ENCODE measurements at regions not wholly inside any gene's neighbourhood (a gene's known extent, or its start where the extent isn't known, plus 50 kb on each side); places are given as distances from the start of the nearest gene placed in this dataset.
"Not testable (repeated sequence)": the region's sequence is repeated elsewhere in the genome, so short reads cannot be mapped to it uniquely, and the experiment has no call there.

DNA sequence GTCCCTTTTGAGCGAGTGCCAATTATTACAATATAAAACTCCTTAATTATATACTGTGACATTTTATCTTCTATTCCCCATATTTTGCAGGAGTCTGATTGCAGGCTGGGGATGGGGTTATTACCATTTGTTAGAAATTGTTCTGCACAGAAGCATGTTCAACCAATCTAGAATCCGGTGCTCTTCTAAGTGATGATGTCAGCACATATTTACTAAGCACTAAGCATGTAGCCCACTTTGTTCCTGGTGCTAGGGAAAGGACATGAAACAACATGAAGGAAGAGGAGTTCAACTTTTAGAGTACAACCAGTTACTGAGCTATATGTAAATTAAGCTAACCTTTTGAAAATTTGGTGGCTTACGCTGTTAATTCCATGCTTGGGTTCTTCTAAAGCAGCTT, 52.8 kb upstream of the IL1RAPL2 start:
- no peak for DNase-seq (ENCODE audit: low read depth in 2 of 2)

DNA sequence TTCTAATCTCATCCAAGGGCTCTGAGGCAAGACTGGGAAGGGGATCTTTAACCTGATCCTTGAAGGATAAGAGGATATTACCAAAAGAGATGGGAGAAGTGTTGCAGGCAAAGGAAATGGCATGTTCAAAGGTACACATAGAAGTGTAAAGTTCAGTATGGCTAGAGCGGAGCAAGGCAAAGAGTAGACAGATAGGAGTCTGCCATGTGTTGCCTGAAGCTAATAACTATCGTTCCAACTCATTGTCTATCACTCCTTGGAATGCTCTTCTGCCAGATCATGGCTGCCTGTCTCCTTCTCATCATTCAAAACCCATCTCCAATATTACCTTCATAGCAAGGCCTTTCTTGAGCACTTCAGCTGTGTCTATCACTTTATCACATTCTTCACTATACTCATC, 55.2 kb upstream of the IL1RAPL2 start:
- DNase-seq (ENCODE audit: low read depth in 2 of 2): no peak

DNA sequence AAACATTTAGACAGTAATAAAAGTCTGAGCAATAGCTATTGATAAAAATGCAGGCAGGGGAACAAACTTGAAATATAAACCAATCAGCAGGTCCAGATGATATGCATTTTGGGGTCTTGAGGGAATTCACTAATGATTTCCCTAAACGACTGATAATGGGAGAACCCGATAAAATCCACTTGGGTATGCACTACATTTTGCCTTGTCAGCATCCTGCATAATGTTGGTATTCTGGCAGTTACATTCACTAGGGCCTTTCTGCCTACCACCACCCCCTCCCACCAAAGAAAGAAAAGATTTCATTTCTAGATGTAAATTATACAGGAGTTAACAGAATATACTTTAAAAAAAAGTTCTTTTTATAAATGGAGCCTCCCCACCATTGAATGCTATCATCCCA, 63.5 kb upstream of the IL1RAPL2 start:
- DNase-seq (ENCODE audit: low read depth in 2 of 2): no peak

DNA sequence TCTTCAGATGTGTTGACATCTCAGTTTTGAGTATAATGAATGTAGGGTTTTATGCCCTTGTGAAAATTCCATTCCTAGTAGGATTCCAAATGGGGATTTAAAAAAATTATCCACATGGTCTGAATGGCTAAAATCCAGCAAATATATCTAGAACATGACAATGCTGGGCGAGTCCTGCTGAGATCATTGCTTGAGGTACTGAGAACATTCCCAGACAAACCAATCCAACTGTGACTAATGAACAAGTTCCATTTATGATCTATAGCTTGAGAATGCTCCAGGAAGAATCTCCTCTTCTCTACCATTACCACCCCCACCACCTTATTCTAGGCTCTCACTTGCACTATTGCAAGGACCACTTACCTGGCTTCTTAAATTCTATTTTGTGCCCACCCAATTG, 77.2 kb upstream of the IL1RAPL2 start:
- DNase-seq (ENCODE audit: low read depth in 2 of 2): no peak

DNA sequence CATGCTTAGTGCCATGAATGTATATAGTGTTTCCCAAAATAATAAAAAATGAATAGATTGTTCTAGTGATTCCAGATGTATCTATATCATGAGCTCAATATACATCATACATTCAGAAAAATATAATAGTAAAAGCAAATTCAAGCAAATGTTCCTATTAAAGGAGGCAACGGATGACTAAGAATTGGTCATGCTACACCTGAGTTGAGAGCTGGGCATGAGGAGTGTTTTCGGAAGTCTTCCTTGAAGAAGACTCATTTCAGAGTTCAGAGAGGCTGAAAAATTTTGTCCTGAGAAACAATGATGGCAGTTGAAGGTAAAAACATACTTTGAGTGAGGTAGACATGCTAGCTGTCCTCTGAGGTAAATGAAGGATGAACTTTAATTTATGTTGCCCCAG, 79.3 kb upstream of the IL1RAPL2 start:
- no peak for DNase-seq (ENCODE audit: low read depth in 2 of 2)

DNA sequence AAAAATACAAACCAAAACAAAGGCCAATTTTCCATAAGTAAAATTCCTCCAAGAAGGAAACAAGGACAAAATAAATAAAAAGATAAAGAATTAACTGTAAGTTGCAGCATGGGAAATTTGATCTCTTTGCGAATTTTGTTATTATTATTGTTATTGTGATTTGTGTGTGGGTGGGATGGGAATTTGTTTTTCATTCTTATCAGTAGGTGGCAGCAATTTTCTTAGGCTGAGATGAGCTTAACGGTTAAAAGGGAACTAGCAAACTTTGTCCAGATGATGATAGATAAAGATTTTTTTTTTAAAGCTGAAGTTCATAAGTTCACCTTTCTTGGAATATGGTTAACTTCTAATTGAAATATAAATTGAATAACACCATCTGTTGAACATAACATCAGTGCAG, 83.2 kb upstream of the IL1RAPL2 start:
- no peak for DNase-seq (ENCODE audit: low read depth in 2 of 2)

DNA sequence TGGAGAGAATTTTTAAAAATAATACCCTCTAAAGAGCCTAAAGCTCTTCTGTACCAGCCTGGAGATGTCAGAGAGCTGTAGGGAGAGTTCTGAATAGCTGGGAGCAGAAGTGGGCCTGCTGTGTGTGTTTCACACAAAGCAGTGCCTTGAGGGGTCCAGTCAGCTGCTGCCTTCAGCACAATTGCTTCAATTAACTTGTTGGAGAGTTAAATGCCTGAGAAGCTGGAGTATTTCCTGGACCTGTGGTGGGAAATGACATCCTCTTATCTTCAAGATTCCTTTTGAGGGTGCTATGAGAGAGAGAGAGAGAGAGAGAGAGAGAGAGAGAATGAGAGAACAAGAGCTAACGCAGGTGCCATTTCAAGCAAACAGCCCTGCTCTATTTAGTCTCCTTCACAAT, 96.2 kb upstream of the IL1RAPL2 start:
- no peak for DNase-seq (ENCODE audit: low read depth in 2 of 2)

DNA sequence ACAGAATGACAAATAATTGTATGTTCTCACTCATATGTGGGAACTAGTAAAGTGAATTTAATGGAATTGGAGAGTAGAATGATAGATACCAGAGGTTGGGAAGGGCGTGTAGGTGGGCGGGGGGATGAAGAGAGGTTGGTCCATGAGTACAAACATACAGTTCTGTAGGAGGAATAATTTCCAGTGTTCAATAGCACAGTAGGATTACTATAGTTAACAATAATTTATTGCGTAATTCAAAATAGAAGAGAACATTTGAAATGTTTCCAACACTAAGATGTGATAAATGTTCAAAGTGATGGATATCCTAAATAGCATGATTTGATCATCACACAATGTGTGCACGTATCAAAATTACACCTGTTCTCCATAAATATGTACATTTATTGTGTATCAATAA, 106.2 kb upstream of the IL1RAPL2 start:
- no peak for DNase-seq (ENCODE audit: low read depth in 2 of 2)

DNA sequence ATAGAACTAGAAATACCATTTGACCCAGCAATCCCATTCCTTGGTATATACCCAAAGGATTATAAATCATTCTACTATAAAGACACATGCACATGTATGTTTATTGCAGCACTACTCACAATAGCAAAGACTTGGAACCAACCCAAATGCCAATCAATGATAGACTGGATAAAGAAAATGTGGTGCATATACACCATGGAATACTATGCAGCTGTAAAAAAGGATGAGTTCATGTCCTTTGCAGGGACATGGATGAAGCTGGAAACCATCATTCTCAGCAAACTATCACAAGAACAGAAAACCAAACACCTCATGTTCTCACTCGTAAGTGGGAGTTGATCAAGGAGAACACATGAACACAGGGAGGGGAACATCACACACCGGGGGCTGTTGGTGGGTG, 108.9 kb upstream of the IL1RAPL2 start:
- DNase-seq (ENCODE audit: low read depth in 2 of 2): not testable (repeated sequence)

DNA sequence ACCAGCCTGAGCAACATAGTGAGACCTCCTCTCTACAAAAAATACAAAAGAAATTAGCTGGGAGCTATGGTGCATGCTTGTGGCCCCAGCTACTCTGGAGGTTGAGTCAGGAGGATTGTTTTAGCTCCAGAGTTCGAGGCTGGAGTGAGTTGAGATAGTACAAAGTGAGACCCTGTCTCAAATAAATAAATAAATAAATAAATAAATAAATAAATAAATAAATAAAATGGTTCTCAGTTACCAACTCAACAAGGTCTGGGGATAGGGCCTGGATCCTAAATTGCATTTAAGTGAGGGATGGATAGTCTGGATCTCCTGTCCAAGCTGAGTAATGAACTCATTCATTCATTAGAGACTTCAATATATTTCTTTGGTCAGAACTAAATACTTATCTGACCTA, 115.7 kb upstream of the IL1RAPL2 start:
- DNase-seq (ENCODE audit: low read depth in 2 of 2): no peak

DNA sequence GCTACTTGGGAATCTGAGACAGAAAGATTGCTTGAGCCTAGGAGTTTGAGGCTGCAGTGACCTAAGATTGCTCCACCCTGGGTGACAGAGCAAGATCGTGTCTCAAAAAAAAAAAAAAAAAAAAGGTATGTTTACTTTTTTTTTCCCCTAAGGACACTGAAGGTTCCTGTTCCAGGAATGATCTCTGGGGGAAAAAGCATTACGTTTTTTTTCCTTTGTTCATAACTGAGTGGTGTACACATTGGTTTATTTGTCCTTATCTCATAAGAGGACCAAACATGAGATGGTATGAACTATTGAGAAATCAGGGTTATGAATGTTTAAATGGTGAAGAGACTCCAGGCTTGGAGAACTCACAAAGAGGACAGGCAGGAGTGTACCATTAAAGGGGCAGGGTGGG, 120.4 kb upstream of the IL1RAPL2 start:
- DNase-seq (ENCODE audit: low read depth in 2 of 2): no peak

DNA sequence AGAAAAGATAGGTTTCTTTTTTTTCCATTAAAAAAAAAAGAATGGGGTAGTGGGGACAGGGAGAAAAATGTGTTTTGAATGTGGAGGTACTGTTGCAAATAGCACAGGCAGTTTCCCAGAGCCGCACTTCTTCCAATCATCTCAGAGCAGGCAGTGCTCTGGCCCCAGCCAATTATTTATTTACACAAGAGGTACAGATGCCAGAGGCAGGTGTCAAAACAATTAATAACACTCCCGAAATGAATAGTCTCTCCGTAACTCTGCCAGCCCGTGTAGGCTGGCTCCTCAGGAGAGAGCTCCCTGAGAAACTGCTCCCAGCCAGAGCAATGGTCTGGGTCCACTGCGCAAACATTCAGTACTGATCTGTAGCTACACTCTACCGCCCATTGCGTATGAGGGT, 130.8 kb upstream of the IL1RAPL2 start:
- DNase-seq (ENCODE audit: low read depth in 2 of 2): no peak

DNA sequence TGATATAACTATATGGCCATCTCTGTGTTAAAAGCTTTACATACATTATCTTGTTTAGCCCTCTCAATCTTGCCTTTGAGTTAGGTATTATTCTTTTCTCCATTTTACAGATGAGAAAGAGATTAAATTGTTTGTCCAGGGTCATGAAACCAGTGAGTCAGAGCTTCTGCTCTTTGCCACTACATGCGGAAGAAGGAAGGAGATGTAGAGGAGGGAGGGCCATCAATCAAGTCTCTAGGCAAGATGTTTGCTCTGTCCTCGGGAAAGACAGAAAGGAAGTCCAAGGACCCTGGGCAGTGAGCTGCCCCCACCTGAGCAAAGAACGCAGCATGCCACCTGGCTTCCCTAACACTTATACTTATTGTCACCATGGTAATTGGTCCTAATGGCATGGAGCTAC, 133.7 kb upstream of the IL1RAPL2 start:
- no peak for DNase-seq (ENCODE audit: low read depth in 2 of 2)

DNA sequence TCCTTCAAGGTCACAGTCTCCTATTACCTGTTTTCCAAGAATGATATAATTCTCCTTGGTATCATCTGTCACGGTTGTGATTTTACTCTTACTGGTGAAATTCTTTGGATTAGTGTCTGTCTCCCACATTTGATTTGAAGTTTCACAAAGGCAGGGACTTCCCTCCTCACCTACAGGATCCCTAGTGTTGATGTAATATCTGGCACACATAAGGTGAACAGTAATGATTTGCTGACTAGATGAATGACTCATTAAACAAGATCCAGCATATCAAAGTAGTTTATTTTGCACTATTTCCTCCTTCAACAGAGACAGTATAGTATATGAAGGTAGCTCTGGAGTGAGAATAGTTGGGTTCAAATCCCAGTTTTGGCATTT, 135.3 kb upstream of the IL1RAPL2 start:
- no peak for DNase-seq (ENCODE audit: low read depth in 2 of 2)

DNA sequence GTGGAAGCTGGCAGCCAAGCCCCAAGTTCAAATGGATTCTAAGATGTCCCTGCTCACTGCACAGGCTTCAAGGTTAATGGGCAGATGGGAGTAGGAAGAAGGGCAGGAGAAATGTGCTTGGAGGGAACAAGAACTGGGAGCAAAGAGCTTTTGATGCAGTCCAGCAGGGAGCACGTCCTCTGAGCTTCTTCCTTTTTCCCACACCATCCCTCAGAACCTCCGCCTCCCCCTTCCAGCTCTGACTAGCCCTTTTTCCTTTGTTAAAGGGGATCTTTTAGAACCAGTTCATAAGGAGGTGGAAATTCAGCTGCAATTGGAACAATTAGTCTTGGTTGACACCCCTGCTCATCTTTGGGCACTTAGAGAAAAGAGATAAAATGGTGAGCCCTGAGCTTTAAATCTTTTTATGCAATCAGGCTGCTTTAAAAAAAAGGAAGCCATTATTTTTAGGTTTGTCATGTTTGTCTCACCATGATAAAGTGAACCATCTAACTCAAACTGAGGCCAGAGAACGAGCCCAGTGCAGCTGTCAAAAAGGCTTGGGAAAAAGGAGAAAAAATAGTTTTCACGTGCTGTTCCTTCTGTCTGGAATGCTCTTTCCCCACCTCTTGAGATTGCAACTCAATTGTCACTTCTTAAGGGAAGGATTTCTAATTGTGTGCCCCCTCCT, 135.8 kb upstream of the IL1RAPL2 start:
- DNase-seq (ENCODE audit: low read depth in 2 of 2): no peak

DNA sequence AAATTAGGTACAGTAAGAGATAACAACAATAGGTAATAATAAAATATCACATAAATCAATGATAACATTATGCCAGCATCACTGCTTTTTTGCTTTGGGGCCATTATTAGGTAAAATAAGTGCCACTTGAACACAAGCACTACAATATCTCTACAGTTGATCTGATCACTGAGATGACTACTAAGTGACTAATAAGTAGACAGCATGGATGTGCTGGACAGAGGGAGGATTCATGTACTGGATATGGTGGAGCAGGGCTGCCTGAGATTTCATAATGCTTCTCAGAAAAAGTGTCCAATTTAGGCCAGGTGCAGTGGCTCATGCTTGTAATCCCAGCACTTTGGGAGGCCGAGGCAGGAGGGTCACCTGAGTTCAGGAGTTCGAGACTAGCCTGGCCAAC, 137.8 kb upstream of the IL1RAPL2 start:
- no peak for DNase-seq (ENCODE audit: low read depth in 2 of 2)

DNA sequence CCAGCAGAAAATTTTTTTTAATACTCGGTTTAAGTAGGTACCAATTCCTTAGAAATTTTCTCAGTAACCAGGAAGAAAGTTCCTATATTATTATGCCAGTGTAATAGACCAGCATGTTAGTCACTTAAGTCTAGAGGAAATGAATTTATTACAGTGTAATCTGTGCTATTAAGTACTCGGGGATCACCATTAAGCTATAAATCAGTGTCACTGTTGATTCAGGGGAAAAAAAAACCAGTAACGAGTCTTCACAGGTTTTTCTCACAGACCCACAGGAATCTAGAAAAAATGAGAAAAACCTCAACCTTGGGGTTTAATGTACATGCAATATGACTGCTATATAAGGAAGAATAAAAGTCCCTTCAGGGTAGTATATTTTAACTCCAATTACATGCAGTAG, 138.3 kb upstream of the IL1RAPL2 start:
- DNase-seq (ENCODE audit: low read depth in 2 of 2): no peak

DNA sequence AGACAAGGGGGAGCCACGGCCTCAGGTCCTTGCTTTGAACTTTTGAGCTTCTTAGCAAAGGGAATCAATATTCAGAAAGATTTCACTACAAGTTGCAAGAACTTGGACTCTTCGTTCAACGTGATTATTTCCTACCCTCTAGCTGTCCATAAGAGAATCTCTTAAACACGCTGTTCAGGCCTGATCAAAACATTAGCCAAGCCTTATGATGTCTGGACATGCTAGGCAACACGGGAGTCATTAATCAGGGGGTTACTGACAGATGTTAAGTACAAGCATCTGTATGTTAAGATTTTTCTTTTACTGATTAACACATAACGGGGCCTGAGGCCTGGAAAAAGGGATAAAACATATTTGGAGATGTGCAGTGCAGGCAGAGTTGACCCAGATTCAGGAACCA, 138.9 kb upstream of the IL1RAPL2 start:
- DNase-seq (ENCODE audit: low read depth in 2 of 2): no peak

DNA sequence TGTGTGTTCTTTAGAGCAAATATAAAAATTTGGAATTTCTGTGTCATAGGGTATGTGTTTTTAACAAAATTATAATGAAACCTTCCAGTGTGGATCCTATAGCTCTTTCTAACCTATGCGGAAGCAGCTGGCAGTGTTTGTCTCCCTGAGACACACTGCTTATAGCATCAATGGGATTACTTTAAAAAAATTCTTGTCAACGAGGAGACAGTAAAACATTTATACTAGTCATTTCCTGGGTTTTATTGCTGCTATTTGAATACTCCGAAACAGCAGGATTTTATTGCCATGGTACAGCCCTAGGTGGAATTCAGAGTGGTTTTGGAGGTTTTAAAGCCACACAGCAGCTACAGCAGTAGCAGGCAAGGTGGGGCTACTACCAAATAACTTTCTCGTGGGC, 145.1 kb upstream of the IL1RAPL2 start:
- DNase-seq (ENCODE audit: low read depth in 2 of 2): no peak

DNA sequence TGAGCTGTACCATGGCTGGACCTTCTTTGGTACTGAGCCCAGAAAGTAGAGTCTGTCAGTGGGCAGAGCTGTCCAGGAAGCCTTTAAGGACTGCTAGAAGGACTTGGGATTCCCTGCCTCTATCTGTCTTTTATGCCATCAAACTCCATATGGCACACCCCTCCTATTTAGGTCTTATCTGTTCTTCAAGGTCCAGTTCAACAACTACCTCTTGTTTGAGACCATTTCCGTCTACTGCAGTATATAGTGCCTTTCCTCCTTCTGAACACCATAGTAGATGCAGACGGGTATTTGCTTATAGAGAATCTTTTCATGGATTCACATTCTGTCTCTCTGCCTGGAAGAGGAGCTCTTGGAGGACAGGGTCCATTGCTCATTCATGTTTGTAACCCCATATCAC, 146.1 kb upstream of the IL1RAPL2 start:
- no peak for DNase-seq (ENCODE audit: low read depth in 2 of 2)

DNA sequence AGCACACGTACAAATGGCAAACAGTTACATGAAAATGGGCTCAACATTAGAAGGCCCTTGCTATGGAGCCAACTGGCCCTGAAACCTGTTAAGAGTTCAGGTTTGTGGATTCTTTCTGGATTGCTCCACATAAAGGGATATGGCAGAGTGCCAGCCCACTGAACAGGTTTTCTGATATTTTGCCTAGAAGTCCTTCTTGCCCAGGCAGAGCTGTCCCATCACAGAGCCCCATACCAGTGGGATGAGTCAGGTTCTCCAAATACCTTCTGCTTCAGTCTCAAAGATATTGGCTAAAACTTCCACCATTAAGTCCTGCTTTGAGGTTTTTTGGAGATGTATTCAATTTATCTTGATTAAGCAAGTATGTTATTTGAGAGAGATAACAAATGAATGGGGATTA, 146.8 kb upstream of the IL1RAPL2 start:
- no peak for DNase-seq (ENCODE audit: low read depth in 2 of 2)

DNA sequence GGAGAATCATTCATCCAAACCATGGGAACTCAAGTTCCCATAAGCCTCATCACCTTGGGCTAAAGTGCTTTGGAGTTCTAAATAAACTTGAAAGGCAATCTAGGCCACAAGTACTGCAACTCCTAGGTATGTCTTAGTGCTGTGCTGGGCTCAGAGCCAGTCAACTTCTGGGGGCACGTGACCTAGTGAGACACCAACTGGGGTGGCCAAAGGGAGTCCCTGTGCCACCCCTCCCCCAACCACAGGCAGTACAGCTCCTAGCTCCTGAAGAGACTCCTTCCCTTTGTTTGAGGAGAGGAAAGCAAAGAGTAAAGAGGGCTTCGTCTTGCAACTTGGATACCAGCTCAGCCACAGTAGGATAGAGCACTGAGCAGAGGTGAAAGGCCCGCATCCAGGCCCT, 154.2 kb upstream of the IL1RAPL2 start:
- no peak for DNase-seq (ENCODE audit: low read depth in 2 of 2)

DNA sequence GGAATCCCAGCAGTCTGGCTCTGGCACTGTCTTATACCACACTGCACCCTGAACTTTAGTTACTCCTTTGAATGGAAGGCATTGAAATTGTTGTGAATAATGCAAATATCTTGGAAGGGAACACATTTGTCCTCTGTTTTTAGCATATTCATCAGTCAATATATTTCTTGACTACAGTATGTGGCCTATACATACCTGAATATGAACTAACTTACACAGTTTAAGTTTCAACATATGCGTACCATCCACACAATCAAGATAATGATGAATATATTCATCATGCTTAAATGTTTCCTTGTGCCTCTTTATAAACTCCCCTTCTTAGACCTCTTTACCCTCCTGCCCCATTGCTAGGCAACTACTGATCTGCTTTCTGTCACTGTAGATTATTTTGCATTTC, 145.7 kb upstream of the ESX1 start:
- no peak for DNase-seq (ENCODE audit: low read depth in 2 of 2)

DNA sequence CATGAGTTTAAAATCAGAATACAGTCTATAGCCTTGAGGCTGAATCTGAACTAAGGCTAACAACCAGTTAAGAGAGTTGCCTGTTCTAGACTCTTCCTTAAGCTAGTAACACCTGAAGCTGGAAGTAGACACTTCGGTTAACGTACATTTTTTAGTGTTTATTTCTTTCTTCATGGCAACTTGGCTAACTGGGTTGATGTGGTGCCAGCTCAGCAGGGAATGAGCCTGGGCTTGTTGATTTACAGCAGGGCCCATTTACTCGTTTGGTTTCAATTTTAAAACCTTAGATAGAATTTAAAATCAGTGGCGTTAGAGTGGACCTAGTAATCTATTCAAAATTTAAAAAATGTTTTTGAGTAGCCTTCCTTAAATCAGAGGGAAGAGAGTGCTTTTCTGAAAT, 137.6 kb upstream of the ESX1 start:
- DNase-seq (ENCODE audit: low read depth in 2 of 2): no peak

DNA sequence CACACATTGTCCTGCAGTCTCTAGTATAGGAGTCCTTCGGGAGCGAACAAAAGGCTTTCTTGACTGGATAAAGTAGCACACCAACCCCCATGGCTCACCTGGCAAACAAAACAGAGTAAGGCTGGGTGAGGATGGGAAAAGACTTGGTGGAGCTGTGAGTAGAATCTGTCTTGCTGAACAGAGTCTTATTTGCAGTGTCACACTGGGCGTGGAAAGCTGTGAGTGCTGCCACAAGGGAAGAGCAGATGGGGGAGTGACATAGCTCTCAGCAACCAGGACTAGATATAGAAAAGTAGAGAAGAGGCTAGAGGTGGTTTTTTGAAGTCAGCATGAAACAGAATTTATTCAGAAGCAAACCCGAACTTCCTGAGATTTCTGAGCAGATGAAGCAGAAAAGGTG, 137.2 kb upstream of the ESX1 start:
- no peak for DNase-seq (ENCODE audit: low read depth in 2 of 2)
